ENCODE measurements at regions not wholly inside any gene's neighbourhood (a gene's known extent, or its start where the extent isn't known, plus 50 kb on each side); places are given as distances from the start of the nearest gene placed in this dataset.

DNA sequence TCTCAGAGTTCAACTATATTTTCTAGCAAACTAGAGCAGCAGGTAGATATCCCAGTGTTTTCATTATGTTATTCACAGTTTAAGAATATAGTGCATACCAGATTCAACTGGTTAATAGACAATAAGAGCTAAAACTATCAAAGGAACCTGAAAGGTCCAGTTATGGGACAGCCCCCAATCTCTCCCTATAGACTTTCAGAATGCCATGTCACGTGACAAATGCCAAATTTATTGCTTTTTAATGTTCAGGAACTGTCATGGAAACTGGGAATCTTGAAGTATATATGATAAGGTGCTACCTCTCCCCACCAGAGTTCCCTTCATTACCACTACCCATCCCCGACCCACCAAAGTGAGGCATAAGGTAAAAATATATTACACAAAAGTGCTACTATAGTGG lies 629.0 kb upstream of the SEMA6A start:
- Histone ChIP-seq H3K27ac (ENCODE audit: low read depth, low read length, poor library complexity, severe bottlenecking) (no peak overlapping the region), H3K79me2 (ENCODE audit: insufficient read depth, low read depth, low read length) (no peaks in the 10 kb centered on the region), H3K4me3 (ENCODE audit: low read depth, low read length, poor library complexity, severe bottlenecking) (no peak overlapping the region), H3K4me2 (ENCODE audit: low read length) (no peak overlapping the region), H4K20me1 (ENCODE audit: insufficient read depth, low read length) (no peaks in the 10 kb centered on the region), H2AFZ (ENCODE audit: low read length) (no peak overlapping the region), H3K9me2 (ENCODE audit: insufficient read depth, low read length) (no peaks in the 10 kb centered on the region), H3K4me1 (ENCODE audit: insufficient read depth, low read length, poor library complexity, severe bottlenecking) (no peaks in the 10 kb centered on the region), H3K9me3 (ENCODE audit: low read length) (no peaks in the 10 kb centered on the region), H3K36me3 (ENCODE audit: insufficient read depth, low read length) (no peaks in the 10 kb centered on the region)
- ChIA-PET POLR2A (no interaction called here), CTCF (ENCODE audit: unreplicated experiment) (no interaction called here)
- intact Hi-C loops (cut with micrococcal nuclease; ENCODE audit: unreplicated experiment) = no loop called here
- no TSS peak for BruUV-seq (replicated peaks)
- DNase-seq (ENCODE audit: low spot score) = no peak
- TF ChIP-seq EZH2phosphoT487 (IDR thresholded peaks at IDR 0.05; ENCODE audit: borderline replicate concordance, low read depth, low read length) = no peak
- no peak for TF ChIP-seq CTCF (conservative IDR thresholded peaks at IDR 0.05; ENCODE audit: low read length)

DNA sequence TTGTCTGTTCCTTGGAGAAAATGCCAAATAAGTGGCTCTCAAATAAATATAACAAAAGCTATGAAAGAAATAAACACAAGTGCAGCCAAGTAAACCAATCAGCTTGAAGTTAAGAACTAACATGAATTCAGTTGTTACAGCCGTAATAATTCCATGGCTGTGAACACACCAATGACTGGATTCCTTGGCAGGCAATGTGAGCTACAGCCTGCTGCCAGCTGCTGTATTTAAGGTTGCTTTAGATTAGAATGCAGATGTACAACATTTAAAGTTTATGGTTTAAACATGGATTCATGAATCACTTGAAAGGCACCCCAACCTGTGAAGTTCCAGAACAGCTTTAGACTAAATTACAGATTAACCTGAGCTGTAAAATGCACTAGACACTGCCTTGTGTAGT lies 626.4 kb upstream of the SEMA6A start:
- no peak overlapping the region for H3K27ac ChIP-seq (ENCODE audit: low read depth, low read length, poor library complexity, severe bottlenecking)
- no peak overlapping the region for H3K4me2 ChIP-seq (ENCODE audit: low read length)
- H3K9me2 ChIP-seq (ENCODE audit: insufficient read depth, low read length) = no peaks in the 10 kb centered on the region
- no TSS peak for BruUV-seq (replicated peaks)
- no peak for TF ChIP-seq CTCF (conservative IDR thresholded peaks at IDR 0.05; ENCODE audit: low read length)
- no peak for TF ChIP-seq EZH2phosphoT487 (IDR thresholded peaks at IDR 0.05; ENCODE audit: borderline replicate concordance, low read depth, low read length)
- H3K36me3 ChIP-seq (ENCODE audit: insufficient read depth, low read length) = no peaks in the 10 kb centered on the region
- no peak for DNase-seq (ENCODE audit: low spot score)
- intact Hi-C loops (cut with micrococcal nuclease; ENCODE audit: unreplicated experiment) = no loop called here
- no peak overlapping the region for H3K4me3 ChIP-seq (ENCODE audit: low read depth, low read length, poor library complexity, severe bottlenecking)
- no peaks in the 10 kb centered on the region for H3K79me2 ChIP-seq (ENCODE audit: insufficient read depth, low read depth, low read length)
- POLR2A ChIA-PET = interaction anchor here (0.8 kb wide), 1 partner anchor 9 kb away, joined by 3 read pairs; no protein-coding TSS in a partner anchor
- CTCF ChIA-PET (ENCODE audit: unreplicated experiment) = no interaction called here
- no peaks in the 10 kb centered on the region for H4K20me1 ChIP-seq (ENCODE audit: insufficient read depth, low read length)
- no peak overlapping the region for H2AFZ ChIP-seq (ENCODE audit: low read length)
- H3K4me1 ChIP-seq (ENCODE audit: insufficient read depth, low read length, poor library complexity, severe bottlenecking) = no peaks in the 10 kb centered on the region
- no peaks in the 10 kb centered on the region for H3K9me3 ChIP-seq (ENCODE audit: low read length)

GRCh38 chr5:117195076-117195475 lies 620.5 kb upstream of the SEMA6A start:
- Histone ChIP-seq H3K27ac (ENCODE audit: low read depth, low read length, poor library complexity, severe bottlenecking) (no peak overlapping the region), H3K9me2 (ENCODE audit: insufficient read depth, low read length) (no peaks in the 10 kb centered on the region), H3K79me2 (ENCODE audit: insufficient read depth, low read depth, low read length) (no peaks in the 10 kb centered on the region), H2AFZ (ENCODE audit: low read length) (no peak overlapping the region), H3K36me3 (ENCODE audit: insufficient read depth, low read length) (no peaks in the 10 kb centered on the region), H3K9me3 (ENCODE audit: low read length) (no peaks in the 10 kb centered on the region), H3K4me3 (ENCODE audit: low read depth, low read length, poor library complexity, severe bottlenecking) (no peak overlapping the region), H4K20me1 (ENCODE audit: insufficient read depth, low read length) (no peaks in the 10 kb centered on the region), H3K4me2 (ENCODE audit: low read length) (no peak overlapping the region), H3K4me1 (ENCODE audit: insufficient read depth, low read length, poor library complexity, severe bottlenecking) (no peaks in the 10 kb centered on the region)
- no peak for DNase-seq (ENCODE audit: low spot score)
- BruUV-seq (replicated peaks) = no TSS peak
- CTCF ChIA-PET (ENCODE audit: unreplicated experiment) = no interaction called here
- no peak for TF ChIP-seq EZH2phosphoT487 (IDR thresholded peaks at IDR 0.05; ENCODE audit: borderline replicate concordance, low read depth, low read length)
- no peak for TF ChIP-seq CTCF (conservative IDR thresholded peaks at IDR 0.05; ENCODE audit: low read length)
- intact Hi-C loops (cut with micrococcal nuclease; ENCODE audit: unreplicated experiment) = no loop called here
- POLR2A ChIA-PET = no interaction called here
